ENCODE measurements at regions not wholly inside any gene's neighbourhood (a gene's known extent, or its start where the extent isn't known, plus 50 kb on each side); places are given as distances from the start of the nearest gene placed in this dataset.

DNA sequence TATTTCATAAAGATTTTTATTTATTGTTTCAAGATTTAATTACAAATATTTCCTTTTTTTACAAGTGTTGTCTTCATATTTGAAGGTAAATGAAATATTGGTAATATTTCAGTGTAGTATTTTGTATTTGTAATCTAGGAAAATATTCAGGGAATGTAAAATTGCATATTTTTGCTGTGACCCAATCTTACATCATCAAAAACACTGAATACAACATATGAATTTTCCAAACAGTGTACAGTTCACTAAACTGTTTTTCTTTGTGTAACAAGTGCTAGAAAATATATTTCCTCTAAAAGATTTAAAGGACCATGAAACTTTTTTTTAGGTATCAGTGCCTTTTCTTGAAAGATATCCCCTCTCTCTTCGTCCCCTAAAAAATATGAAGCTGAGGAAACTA, 251.9 kb upstream of the KCND2 start:
- Mint-ChIP-seq H3K4me1 (ENCODE audit: unreplicated experiment) (no peaks in the 10 kb centered on the region), H3K36me3 (no peaks in the 10 kb centered on the region), H3K4me3 (no peak overlapping the region), H3K9me3 (no peaks in the 10 kb centered on the region), H3K27ac (no peak overlapping the region), H3K27me3 (no peaks in the 10 kb centered on the region)
- DNase-seq (ENCODE audit: extremely low spot score, unreplicated experiment) = no peak
- TF ChIP-seq, protein P1, sequence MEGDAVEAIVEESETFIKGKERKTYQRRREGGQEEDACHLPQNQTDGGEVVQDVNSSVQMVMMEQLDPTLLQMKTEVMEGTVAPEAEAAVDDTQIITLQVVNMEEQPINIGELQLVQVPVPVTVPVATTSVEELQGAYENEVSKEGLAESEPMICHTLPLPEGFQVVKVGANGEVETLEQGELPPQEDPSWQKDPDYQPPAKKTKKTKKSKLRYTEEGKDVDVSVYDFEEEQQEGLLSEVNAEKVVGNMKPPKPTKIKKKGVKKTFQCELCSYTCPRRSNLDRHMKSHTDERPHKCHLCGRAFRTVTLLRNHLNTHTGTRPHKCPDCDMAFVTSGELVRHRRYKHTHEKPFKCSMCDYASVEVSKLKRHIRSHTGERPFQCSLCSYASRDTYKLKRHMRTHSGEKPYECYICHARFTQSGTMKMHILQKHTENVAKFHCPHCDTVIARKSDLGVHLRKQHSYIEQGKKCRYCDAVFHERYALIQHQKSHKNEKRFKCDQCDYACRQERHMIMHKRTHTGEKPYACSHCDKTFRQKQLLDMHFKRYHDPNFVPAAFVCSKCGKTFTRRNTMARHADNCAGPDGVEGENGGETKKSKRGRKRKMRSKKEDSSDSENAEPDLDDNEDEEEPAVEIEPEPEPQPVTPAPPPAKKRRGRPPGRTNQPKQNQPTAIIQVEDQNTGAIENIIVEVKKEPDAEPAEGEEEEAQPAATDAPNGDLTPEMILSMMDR (conservative IDR thresholded peaks at IDR 0.05) = no peak

DNA sequence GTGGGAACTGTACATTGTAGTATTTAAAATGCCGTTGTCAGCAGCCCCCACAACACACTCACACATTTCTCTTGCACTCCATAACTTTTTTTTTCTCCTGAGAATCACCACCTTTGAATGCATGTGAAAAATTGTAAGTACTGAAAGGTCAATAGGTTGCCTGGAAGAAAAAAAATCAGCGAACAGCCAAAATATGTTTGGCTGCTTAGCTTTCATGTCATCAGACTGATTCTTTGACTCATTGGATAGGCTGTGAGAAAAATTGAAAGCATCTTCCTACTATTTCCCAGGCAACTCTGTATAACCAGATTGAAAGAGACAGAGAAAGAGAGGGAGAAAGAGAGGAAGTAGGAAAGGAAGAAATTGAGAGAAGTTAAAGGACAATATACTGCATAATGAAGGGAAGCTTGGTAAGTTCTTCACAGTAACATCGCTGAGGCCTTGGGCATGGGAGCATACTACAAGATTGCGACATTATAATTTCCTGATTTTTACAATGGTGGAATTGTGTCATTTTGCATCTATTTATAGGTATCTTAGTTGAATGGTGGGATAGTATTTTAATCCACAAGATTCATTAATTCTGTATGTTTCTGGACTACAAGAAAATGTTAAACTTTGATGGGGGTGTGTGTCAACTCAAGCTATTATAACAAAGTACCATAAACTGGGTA, 249.3 kb upstream of the KCND2 start:
- H3K4me3 Mint-ChIP-seq = no peak overlapping the region
- no peaks in the 10 kb centered on the region for H3K27me3 Mint-ChIP-seq
- no peaks in the 10 kb centered on the region for H3K36me3 Mint-ChIP-seq
- DNase-seq (ENCODE audit: extremely low spot score, unreplicated experiment) = no peak
- no peaks in the 10 kb centered on the region for H3K9me3 Mint-ChIP-seq
- H3K27ac Mint-ChIP-seq = no peak overlapping the region
- peaks cover 5% of the 10 kb centered on the region for H3K4me1 Mint-ChIP-seq (ENCODE audit: unreplicated experiment)
- TF ChIP-seq, protein P1 (conservative IDR thresholded peaks at IDR 0.05) = no peak

DNA sequence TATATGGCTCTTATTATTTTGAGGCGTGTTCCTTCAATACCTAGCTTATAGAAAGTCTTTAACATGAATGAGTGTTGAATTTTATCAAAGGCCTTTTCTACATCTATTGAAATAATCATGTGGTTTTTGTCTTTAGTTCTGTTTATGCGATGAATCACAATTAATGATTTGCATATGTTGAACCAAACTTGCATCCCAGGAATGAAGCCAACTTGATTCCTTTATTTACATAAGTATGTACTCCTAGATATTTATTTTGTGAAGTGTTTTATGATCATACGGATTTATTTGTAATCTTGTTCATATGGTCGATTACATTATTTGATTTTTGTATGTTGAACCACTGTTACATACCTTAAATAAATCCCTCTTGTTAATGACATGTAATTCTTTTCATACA, 244.3 kb upstream of the KCND2 start:
- H3K27ac Mint-ChIP-seq = no peak overlapping the region
- DNase-seq (ENCODE audit: extremely low spot score, unreplicated experiment) = no peak

DNA sequence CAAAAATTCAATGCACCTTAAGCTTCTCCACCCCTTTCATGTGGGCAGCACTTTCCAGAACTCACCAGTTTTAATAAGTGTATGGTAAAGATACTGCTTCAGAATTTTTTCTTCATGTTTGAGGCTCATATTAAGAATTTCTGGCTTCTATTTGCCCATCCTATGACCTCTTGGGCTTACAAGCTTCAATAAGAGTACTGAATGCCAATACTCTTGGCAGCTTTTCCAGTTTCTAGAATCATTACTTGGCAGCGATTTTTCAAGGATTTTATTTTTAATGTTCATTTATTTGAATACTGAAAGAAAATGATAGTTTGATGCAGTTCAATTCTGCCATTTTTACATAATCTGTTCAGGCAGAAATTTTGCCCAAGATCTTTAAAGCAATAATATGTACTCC, 242.1 kb upstream of the KCND2 start:
- Mint-ChIP-seq H3K27me3 (no peaks in the 10 kb centered on the region), H3K27ac (no peak overlapping the region), H3K4me3 (no peak overlapping the region), H3K4me1 (ENCODE audit: unreplicated experiment) (peaks cover 5% of the 10 kb centered on the region), H3K9me3 (no peaks in the 10 kb centered on the region), H3K36me3 (no peaks in the 10 kb centered on the region)
- TF ChIP-seq, protein P1 (conservative IDR thresholded peaks at IDR 0.05) = no peak
- no peak for DNase-seq (ENCODE audit: extremely low spot score, unreplicated experiment)

More for the DNA sequence above, 244.3 kb upstream of the KCND2 start:
- H3K27me3 Mint-ChIP-seq = no peaks in the 10 kb centered on the region
- TF ChIP-seq, protein P1 (conservative IDR thresholded peaks at IDR 0.05) = no peak
- peaks cover 5% of the 10 kb centered on the region for H3K4me1 Mint-ChIP-seq (ENCODE audit: unreplicated experiment)
- no peaks in the 10 kb centered on the region for H3K36me3 Mint-ChIP-seq
- H3K9me3 Mint-ChIP-seq = no peaks in the 10 kb centered on the region
- H3K4me3 Mint-ChIP-seq = no peak overlapping the region

DNA sequence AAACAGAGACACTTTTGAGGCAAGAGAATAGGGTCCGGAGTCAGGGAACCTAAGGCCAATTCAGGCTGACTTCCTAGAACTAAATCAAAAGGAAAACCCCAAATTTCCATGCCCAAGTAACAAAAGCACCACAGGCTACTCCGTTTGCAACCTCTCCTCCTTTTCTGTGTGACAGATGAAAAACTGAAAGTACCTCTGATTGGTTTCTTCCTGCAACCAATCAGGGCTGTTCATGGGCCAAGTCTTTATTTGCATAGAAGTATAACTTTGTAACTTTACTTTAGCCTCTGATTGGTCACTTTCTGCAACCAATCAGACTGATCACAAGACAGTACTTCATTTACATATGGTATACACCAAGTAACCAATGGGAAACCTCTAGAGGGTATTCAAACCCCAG, 239.9 kb upstream of the KCND2 start:
- Mint-ChIP-seq H3K9me3 (no peaks in the 10 kb centered on the region), H3K27ac (no peak overlapping the region), H3K36me3 (no peaks in the 10 kb centered on the region), H3K4me1 (ENCODE audit: unreplicated experiment) (no peaks in the 10 kb centered on the region), H3K4me3 (no peak overlapping the region), H3K27me3 (no peaks in the 10 kb centered on the region)
- DNase-seq (ENCODE audit: extremely low spot score, unreplicated experiment) = no peak
- TF ChIP-seq, protein P1 (conservative IDR thresholded peaks at IDR 0.05) = no peak
